WTC11 (cell line): ENCODE measurements at regions not wholly inside any gene's neighbourhood (a gene's known extent, or its start where the extent isn't known, plus 50 kb on each side); places are given as distances from the start of the nearest gene placed in this dataset.

Experiments used
- ATAC-seq: fragments of 200-7000 bp; cut with Tn5 transposase; 2 replicates; pipeline ENCODE4 v1.10.0; 2021; ENCODE audit warnings: mild to moderate bottlenecking, moderate library complexity
- CTCF ChIA-PET: fragments of 300-600 bp; sonication (Branson Sonifier 250); formaldehyde crosslinking; loops from one replicate; lab custom pipeline; 2021; ENCODE audit warnings: antibody characterized with exemption; lab: Charles Lee
- POLR2A ChIA-PET: fragments of 350-600 bp; sonication (Branson Sonifier 250); formaldehyde crosslinking; loops from one replicate; lab custom pipeline; 2021; ENCODE audit warnings: antibody characterized with exemption; lab: Charles Lee
- DNase-seq: peaks from one replicate; pipeline ENCODE4 v3.0.0; 2021; ENCODE audit warnings: low spot score
- H3K27ac Mint-ChIP-seq: 2 replicates; pipeline ENCODE4 v1.8.0; 2021; ENCODE audit warnings: mixed read lengths
- H3K27me3 Mint-ChIP-seq: 2 replicates; pipeline ENCODE4 v1.8.0; 2021; ENCODE audit warnings: low read depth, mild to moderate bottlenecking, moderate library complexity, mixed read lengths
- H3K36me3 Mint-ChIP-seq: 2 replicates; pipeline ENCODE4 v1.8.0; 2021; ENCODE audit warnings: mixed read lengths
- H3K4me1 Mint-ChIP-seq: 2 replicates; pipeline ENCODE4 v1.8.0; 2022; ENCODE audit warnings: mixed read lengths
- H3K4me3 Mint-ChIP-seq: 2 replicates; pipeline ENCODE4 v1.8.0; 2021; ENCODE audit warnings: mild to moderate bottlenecking, moderate library complexity, mixed read lengths
- H3K9me3 Mint-ChIP-seq: 2 replicates; pipeline ENCODE4 v1.8.0; 2021; ENCODE audit warnings: mixed read lengths
- AR ChIP-seq: fragments of 250-450 bp; sonication (Bioruptor Pico); IDR thresholded peaks from 2 replicates; pipeline ENCODE4 v1.9.0; 2021; ENCODE audit warnings: mild to moderate bottlenecking
- ATF1 ChIP-seq: sonication (generic); formaldehyde crosslinking; IDR thresholded peaks from 2 replicates; pipeline ENCODE4 v1.8.1; 2023; ENCODE audit warnings: mild to moderate bottlenecking, moderate library complexity, missing genetic modification reagents
- ATF2 ChIP-seq: sonication (generic); formaldehyde crosslinking; IDR thresholded peaks from 2 replicates; pipeline ENCODE4 v1.8.1; 2022; ENCODE audit warnings: low read depth, missing genetic modification reagents, borderline replicate concordance
- ESRRA ChIP-seq: sonication (generic); formaldehyde crosslinking; IDR thresholded peaks from 2 replicates; pipeline ENCODE4 v1.8.1; 2022; ENCODE audit warnings: mild to moderate bottlenecking, missing genetic modification reagents, borderline replicate concordance
- FOXK1 ChIP-seq: sonication (generic); formaldehyde crosslinking; IDR thresholded peaks from 2 replicates; pipeline ENCODE4 v1.8.0; 2022; ENCODE audit warnings: mild to moderate bottlenecking, moderate library complexity, missing genetic modification reagents
- FOXP1 ChIP-seq: sonication (generic); formaldehyde crosslinking; IDR thresholded peaks from 2 replicates; pipeline ENCODE4 v1.8.0; 2022; ENCODE audit warnings: missing genetic modification reagents, mild to moderate bottlenecking, moderate library complexity, borderline replicate concordance
- GABPB1 ChIP-seq: sonication (generic); formaldehyde crosslinking; IDR thresholded peaks from 2 replicates; pipeline ENCODE4 v1.8.1; 2023; ENCODE audit warnings: mild to moderate bottlenecking, missing genetic modification reagents
- KAT7 ChIP-seq: sonication (generic); formaldehyde crosslinking; IDR thresholded peaks from 2 replicates; pipeline ENCODE4 v1.8.1; 2023; ENCODE audit warnings: missing genetic modification reagents, mild to moderate bottlenecking, borderline replicate concordance
- NFATC4 ChIP-seq: fragments of 250-450 bp; sonication (Bioruptor Pico); IDR thresholded peaks from 2 replicates; pipeline ENCODE4 v1.9.0; 2021; ENCODE audit warnings: mild to moderate bottlenecking
- NFE2L1 ChIP-seq: sonication (generic); formaldehyde crosslinking; IDR thresholded peaks from 2 replicates; pipeline ENCODE4 v1.8.1; 2023; ENCODE audit warnings: missing genetic modification reagents
- NFYB ChIP-seq: sonication (generic); formaldehyde crosslinking; conservative IDR thresholded peaks from 2 replicates; pipeline ENCODE4 v1.8.0; 2022; ENCODE audit warnings: low read depth, missing genetic modification reagents
- PREB ChIP-seq: sonication (generic); formaldehyde crosslinking; IDR thresholded peaks from 2 replicates; pipeline ENCODE4 v1.8.1; 2022; ENCODE audit warnings: mild to moderate bottlenecking, missing genetic modification reagents, moderate library complexity, borderline replicate concordance
- PRRX2 ChIP-seq: fragments of 250-450 bp; sonication (Bioruptor Pico); IDR thresholded peaks from 2 replicates; pipeline ENCODE4 v1.8.0; 2021; ENCODE audit warnings: mild to moderate bottlenecking
- RELA ChIP-seq: sonication (generic); formaldehyde crosslinking; IDR thresholded peaks from 2 replicates; pipeline ENCODE4 v1.8.1; 2022; ENCODE audit warnings: missing genetic modification reagents, mild to moderate bottlenecking, borderline replicate concordance
- ZNF219 ChIP-seq: sonication (generic); formaldehyde crosslinking; IDR thresholded peaks from 2 replicates; pipeline ENCODE4 v1.8.0; 2023; ENCODE audit warnings: missing genetic modification reagents, mild to moderate bottlenecking, borderline replicate concordance
- ZNF263 ChIP-seq: sonication (generic); formaldehyde crosslinking; IDR thresholded peaks from 2 replicates; pipeline ENCODE4 v1.8.1; 2022; ENCODE audit warnings: low read depth, mild to moderate bottlenecking, moderate library complexity, missing genetic modification reagents
- ZNF317 ChIP-seq: sonication (generic); formaldehyde crosslinking; IDR thresholded peaks from 2 replicates; pipeline ENCODE4 v1.8.1; 2023; ENCODE audit warnings: low read depth, mild to moderate bottlenecking, moderate library complexity, missing genetic modification reagents, borderline replicate concordance
- ZNF671 ChIP-seq: fragments of 250-450 bp; sonication (Bioruptor Pico); IDR thresholded peaks from 2 replicates; pipeline ENCODE4 v1.8.0; 2021; ENCODE audit warnings: mild to moderate bottlenecking
- TF ChIP-seq, protein P1 (sequence below): sonication (generic); formaldehyde crosslinking; IDR thresholded peaks from 2 replicates; pipeline ENCODE4 v1.8.1; 2023; ENCODE audit warnings: mild to moderate bottlenecking, missing genetic modification reagents, moderate library complexity
- TF ChIP-seq, protein P2 (sequence below): sonication (generic); formaldehyde crosslinking; conservative IDR thresholded peaks from 2 replicates; pipeline ENCODE4 v1.8.1; 2022; ENCODE audit warnings: mild to moderate bottlenecking, missing genetic modification reagents
- TF ChIP-seq, protein P3 (sequence below): sonication (generic); formaldehyde crosslinking; IDR thresholded peaks from 2 replicates; pipeline ENCODE4 v1.8.1; 2023; ENCODE audit warnings: mild to moderate bottlenecking, missing genetic modification reagents
- TF ChIP-seq, protein P4 (sequence below): fragments of 250-450 bp; sonication (Bioruptor Pico); conservative IDR thresholded peaks from 2 replicates; pipeline ENCODE4 v1.9.0; 2021; ENCODE audit warnings: mild to moderate bottlenecking

DNA sequence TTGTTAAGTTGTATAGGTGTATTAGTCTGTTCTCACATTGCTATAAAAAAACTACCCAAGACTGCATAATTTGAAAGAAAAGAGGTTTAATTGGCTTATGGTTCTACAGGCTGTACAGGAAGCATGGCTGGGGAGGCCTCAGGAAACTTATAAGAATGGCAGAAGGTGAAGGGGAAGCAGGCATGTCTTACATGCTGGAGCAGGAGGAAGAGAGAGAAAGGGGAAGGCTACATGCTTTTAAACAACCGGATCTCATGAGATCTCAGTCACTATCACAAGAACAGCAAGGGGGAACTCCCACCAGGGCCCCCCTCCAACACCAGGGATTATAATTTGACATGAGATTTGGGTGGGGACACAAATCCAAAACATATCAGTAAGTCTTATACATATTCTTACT, 60.5 kb upstream of the OR10AD1 start:
- TF ChIP-seq, protein P1, sequence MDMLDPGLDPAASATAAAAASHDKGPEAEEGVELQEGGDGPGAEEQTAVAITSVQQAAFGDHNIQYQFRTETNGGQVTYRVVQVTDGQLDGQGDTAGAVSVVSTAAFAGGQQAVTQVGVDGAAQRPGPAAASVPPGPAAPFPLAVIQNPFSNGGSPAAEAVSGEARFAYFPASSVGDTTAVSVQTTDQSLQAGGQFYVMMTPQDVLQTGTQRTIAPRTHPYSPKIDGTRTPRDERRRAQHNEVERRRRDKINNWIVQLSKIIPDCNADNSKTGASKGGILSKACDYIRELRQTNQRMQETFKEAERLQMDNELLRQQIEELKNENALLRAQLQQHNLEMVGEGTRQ (CRISPR knock-in tag), result no peak
- TF ChIP-seq PREB (CRISPR knock-in tag), result no peak
- no peak for TF ChIP-seq ESRRA (CRISPR knock-in tag)
- TF ChIP-seq FOXP1, result no peak
- TF ChIP-seq ZNF263 (CRISPR knock-in tag), result no peak
- TF ChIP-seq NFATC4 (CRISPR knock-in tag), result no peak
- no peak for TF ChIP-seq ZNF671 (CRISPR knock-in tag)
- TF ChIP-seq ATF2 (CRISPR knock-in tag), result no peak
- TF ChIP-seq, protein P2, sequence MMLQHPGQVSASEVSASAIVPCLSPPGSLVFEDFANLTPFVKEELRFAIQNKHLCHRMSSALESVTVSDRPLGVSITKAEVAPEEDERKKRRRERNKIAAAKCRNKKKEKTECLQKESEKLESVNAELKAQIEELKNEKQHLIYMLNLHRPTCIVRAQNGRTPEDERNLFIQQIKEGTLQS (CRISPR knock-in tag), result no peak
- no peak for TF ChIP-seq ZNF317
- TF ChIP-seq, all 79 proteins: peak for 0
- Mint-ChIP-seq H3K9me3 (no peaks in the 10 kb centered on the region), H3K4me3 (no peak overlapping the region), H3K27ac (no peak overlapping the region), H3K4me1 (no peaks in the 10 kb centered on the region), H3K36me3 (no peaks in the 10 kb centered on the region), H3K27me3 (peaks cover 56% of the 10 kb centered on the region)
- CTCF ChIA-PET, result no interaction called here
- DNase-seq (no peak), ATAC-seq (no peak)
- POLR2A ChIA-PET, result no interaction called here

DNA sequence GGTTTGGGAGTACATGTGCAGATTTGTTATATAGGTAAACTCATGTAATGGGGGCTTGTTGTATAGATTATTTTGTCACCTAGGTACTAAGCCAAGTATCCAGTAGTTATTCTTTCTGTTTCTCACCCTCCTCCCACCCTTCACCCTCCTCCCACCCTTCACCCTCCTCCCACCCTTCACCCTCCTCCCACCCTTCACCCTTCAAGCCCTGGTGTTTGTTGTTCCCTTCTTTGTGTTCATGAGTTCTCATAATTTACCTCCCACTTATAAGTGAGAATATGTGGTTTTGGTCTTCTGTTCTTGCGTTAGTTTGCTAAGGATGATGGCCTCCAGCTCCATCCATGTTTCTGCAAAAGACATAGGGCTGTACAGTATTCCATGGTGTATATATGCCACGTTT, 58.7 kb upstream of the OR10AD1 start:
- Mint-ChIP-seq H3K27me3 (peaks cover 48% of the 10 kb centered on the region), H3K27ac (no peak overlapping the region), H3K4me3 (no peak overlapping the region), H3K4me1 (no peaks in the 10 kb centered on the region), H3K36me3 (no peaks in the 10 kb centered on the region), H3K9me3 (no peaks in the 10 kb centered on the region)
- POLR2A ChIA-PET, result no interaction called here
- ATAC-seq (no peak), DNase-seq (no peak)
- CTCF ChIA-PET, result interaction anchor here (1.1 kb wide), 1 partner anchor 357 kb away, joined by 4 read pairs; no protein-coding TSS in a partner anchor
- TF ChIP-seq GABPB1 (CRISPR knock-in tag) (no peak), KAT7 (CRISPR knock-in tag) (no peak), ZNF263 (CRISPR knock-in tag) (no peak), ZNF219 (CRISPR knock-in tag) (no peak), RELA (CRISPR knock-in tag) (no peak), PRRX2 (CRISPR knock-in tag) (no peak), NFATC4 (CRISPR knock-in tag) (no peak), AR (no peak), ATF1 (CRISPR knock-in tag) (no peak), FOXK1 (CRISPR knock-in tag) (no peak), NFE2L1 (CRISPR knock-in tag) (no peak), NFYB (CRISPR knock-in tag) (no peak)
- TF ChIP-seq, protein P3, sequence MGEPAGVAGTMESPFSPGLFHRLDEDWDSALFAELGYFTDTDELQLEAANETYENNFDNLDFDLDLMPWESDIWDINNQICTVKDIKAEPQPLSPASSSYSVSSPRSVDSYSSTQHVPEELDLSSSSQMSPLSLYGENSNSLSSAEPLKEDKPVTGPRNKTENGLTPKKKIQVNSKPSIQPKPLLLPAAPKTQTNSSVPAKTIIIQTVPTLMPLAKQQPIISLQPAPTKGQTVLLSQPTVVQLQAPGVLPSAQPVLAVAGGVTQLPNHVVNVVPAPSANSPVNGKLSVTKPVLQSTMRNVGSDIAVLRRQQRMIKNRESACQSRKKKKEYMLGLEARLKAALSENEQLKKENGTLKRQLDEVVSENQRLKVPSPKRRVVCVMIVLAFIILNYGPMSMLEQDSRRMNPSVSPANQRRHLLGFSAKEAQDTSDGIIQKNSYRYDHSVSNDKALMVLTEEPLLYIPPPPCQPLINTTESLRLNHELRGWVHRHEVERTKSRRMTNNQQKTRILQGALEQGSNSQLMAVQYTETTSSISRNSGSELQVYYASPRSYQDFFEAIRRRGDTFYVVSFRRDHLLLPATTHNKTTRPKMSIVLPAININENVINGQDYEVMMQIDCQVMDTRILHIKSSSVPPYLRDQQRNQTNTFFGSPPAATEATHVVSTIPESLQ (CRISPR knock-in tag), result no peak
- TF ChIP-seq, protein P4, sequence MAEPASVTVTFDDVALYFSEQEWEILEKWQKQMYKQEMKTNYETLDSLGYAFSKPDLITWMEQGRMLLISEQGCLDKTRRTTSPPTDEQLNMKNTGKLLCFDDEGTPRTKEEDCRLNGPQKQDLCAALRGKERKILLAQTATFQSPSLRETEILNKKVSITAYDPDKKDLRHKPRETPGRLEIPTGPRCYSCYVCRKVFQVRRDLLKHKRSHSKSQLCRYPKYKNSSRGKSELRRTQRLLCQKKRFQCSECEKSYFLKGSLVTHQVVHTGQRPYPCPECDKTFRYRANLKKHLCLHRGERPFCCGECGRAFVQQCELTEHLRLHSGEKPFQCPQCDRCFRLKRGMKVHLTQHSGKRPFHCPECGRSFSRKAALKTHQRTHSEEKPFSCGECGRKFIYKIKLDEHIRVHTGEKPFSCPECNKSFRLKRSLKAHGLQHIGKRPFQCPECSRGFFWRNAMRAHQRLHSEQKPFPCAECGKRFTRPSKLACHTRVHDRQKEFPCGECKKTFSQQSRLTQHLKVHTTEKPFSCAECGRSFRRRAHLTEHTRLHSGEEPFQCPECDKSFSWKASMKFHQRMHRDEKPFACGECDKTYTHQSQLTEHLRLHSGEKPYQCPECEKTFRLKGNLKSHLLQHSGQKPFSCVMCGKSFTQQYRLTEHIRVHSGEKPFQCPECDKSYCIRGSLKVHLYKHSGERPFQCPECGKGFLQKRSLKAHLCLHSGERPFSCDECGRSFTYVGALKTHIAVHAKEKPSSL (CRISPR knock-in tag), result no peak
